NCI-H345 treated with DMSO at 0.1 percent for 48 hours (cell line): ENCODE measurements at regions not wholly inside any gene's neighbourhood (a gene's known extent, or its start where the extent isn't known, plus 50 kb on each side); places are given as distances from the start of the nearest gene placed in this dataset.
"Not testable (repeated sequence)": the region's sequence is repeated elsewhere in the genome, so short reads cannot be mapped to it uniquely, and the experiment has no call there.

ENCODE experiments used
- DNase-seq: peaks from one replicate; lab custom pipeline; 2025; ENCODE audit not compliant: unreplicated experiment; lab: John Stamatoyannopoulos, UW

GRCh38 chr2:195364015-195364965 is 292.7 kb upstream of the SLC39A10 start:
- DNase-seq, result no peak

- no peak for DNase-seq
Measured at GRCh38 chr2:195363496-195363895, 293.5 kb upstream of the SLC39A10 start.

- DNase-seq, result no peak
Measured at GRCh38 chr2:195360242-195360641, 296.8 kb upstream of the SLC39A10 start.

- DNase-seq, result no peak
Measured at GRCh38 chr2:195359043-195359735, 297.8 kb upstream of the SLC39A10 start.

- no peak for DNase-seq
Measured at GRCh38 chr2:195356920-195357440, 300.0 kb upstream of the SLC39A10 start.

- DNase-seq, result no peak
Measured at GRCh38 chr2:195356026-195356425, 301.0 kb upstream of the SLC39A10 start.

GRCh38 chr2:195352581-195352980 is 304.4 kb upstream of the SLC39A10 start:
- DNase-seq, result no peak

- no peak for DNase-seq
Measured at GRCh38 chr2:195343942-195344530, 313.0 kb upstream of the SLC39A10 start.

GRCh38 chr2:195343540-195343939 is 313.5 kb upstream of the SLC39A10 start:
- no peak for DNase-seq

GRCh38 chr2:195342061-195342460 is 315.0 kb upstream of the SLC39A10 start:
- DNase-seq, result no peak

- no peak for DNase-seq
Measured at GRCh38 chr2:195338856-195339255, 318.2 kb upstream of the SLC39A10 start.

- no peak for DNase-seq
Measured at GRCh38 chr2:195337597-195337996, 319.4 kb upstream of the SLC39A10 start.

GRCh38 chr2:195333869-195334268 is 323.2 kb upstream of the SLC39A10 start:
- DNase-seq, result no peak

- DNase-seq, result no peak
Measured at GRCh38 chr2:195331966-195332365, 325.1 kb upstream of the SLC39A10 start.

- no peak for DNase-seq
Measured at GRCh38 chr2:195331129-195331528, 325.9 kb upstream of the SLC39A10 start.

- DNase-seq, result no peak
Measured at GRCh38 chr2:195330513-195330956, 326.5 kb upstream of the SLC39A10 start.

- not testable (repeated sequence) for DNase-seq
Measured at GRCh38 chr2:195329784-195330183, 327.2 kb upstream of the SLC39A10 start.

- no peak for DNase-seq
Measured at GRCh38 chr2:195326537-195326936, 330.5 kb upstream of the SLC39A10 start.

GRCh38 chr2:195322324-195322723 is 334.7 kb upstream of the SLC39A10 start:
- no peak for DNase-seq

GRCh38 chr2:195320413-195320973 is 336.5 kb upstream of the SLC39A10 start:
- DNase-seq, result no peak
